Keratinocyte (primary cell): ENCODE measurements at regions not wholly inside any gene's neighbourhood (a gene's known extent, or its start where the extent isn't known, plus 50 kb on each side); places are given as distances from the start of the nearest gene placed in this dataset.

ENCODE experiments used
- DNase-seq: peaks from one replicate; pipeline ENCODE4 v3.0.0-alpha.2; 2011; ENCODE audit warnings: low read depth, missing footprints, low spot score
- FAIRE-seq: peaks from 2 replicates; lab custom pipeline; 2011; peaks lifted over from hg19 to GRCh38; lab: Jason Lieb, UNC
- H2AFZ ChIP-seq: 2 replicates; pipeline ENCODE4 v1.6.0; 2012; ENCODE audit warnings: low read length, control low read depth, inconsistent platforms; ENCODE audit not compliant: control insufficient read depth
- H3K27ac ChIP-seq: 2 replicates; pipeline ENCODE4 v1.5.1; 2011; ENCODE audit warnings: low read length; ENCODE audit not compliant: control insufficient read depth, insufficient read depth
- H3K27me3 ChIP-seq: 3 replicates; pipeline ENCODE4 v1.6.0; 2011; ENCODE audit warnings: low read length; ENCODE audit not compliant: control insufficient read depth, insufficient read depth; ENCODE audit errors: extremely low read depth
- H3K36me3 ChIP-seq, 2 experiments: 2 replicates in 1 of 2; 3 replicates in 1 of 2; pipeline ENCODE4 v1.5.1; 2011; ENCODE audit warnings: low read length in 2 of 2, mild to moderate bottlenecking in 1 of 2; ENCODE audit not compliant: control insufficient read depth in 2 of 2, insufficient read depth in 2 of 2; ENCODE audit errors: extremely low read depth in 1 of 2
- H3K4me1 ChIP-seq: 3 replicates; pipeline ENCODE4 v1.5.1; 2011; ENCODE audit warnings: low read length; ENCODE audit not compliant: control insufficient read depth, insufficient read depth; ENCODE audit errors: extremely low read depth
- H3K4me2 ChIP-seq: 3 replicates; pipeline ENCODE4 v1.6.0; 2011; ENCODE audit warnings: low read depth, low read length; ENCODE audit not compliant: control insufficient read depth, insufficient read depth; ENCODE audit errors: extremely low read depth
- H3K4me3 ChIP-seq, 3 experiments: fragments of 200-600 bp in 1 of 3; sonication (generic) in 1 of 3; 2 replicates in 2 of 3; 3 replicates in 1 of 3; pipeline ENCODE4 v1.5.1; 2011 to 2016; ENCODE audit warnings: low read length in 3 of 3, mild to moderate bottlenecking in 3 of 3, control low read depth in 2 of 3, inconsistent platforms in 1 of 3, low read depth in 1 of 3, mixed read lengths in 1 of 3, mixed run types in 1 of 3, moderate library complexity in 1 of 3; ENCODE audit not compliant: control insufficient read depth in 2 of 3, insufficient read depth in 2 of 3; ENCODE audit errors: extremely low read depth in 1 of 3
- H3K79me2 ChIP-seq: 2 replicates; pipeline ENCODE4 v1.6.0; 2012; ENCODE audit warnings: low read length; ENCODE audit not compliant: control insufficient read depth, insufficient read depth
- H3K9ac ChIP-seq: 3 replicates; pipeline ENCODE4 v1.6.0; 2011; ENCODE audit warnings: low read length; ENCODE audit not compliant: control insufficient read depth, insufficient read depth; ENCODE audit errors: extremely low read depth
- H3K9me1 ChIP-seq: 3 replicates; pipeline ENCODE4 v1.6.0; 2011; ENCODE audit warnings: low read length; ENCODE audit not compliant: control insufficient read depth, insufficient read depth; ENCODE audit errors: extremely low read depth
- H3K9me3 ChIP-seq: 2 replicates; pipeline ENCODE4 v1.5.1; 2012; ENCODE audit warnings: low read depth, low read length; ENCODE audit not compliant: control insufficient read depth
- H4K20me1 ChIP-seq: 3 replicates; pipeline ENCODE4 v1.6.0; 2011; ENCODE audit warnings: low read length; ENCODE audit not compliant: control insufficient read depth, insufficient read depth; ENCODE audit errors: extremely low read depth
- EZH2 ChIP-seq: IDR thresholded peaks from one replicate; pipeline ENCODE4 v1.6.1; 2012; ENCODE audit warnings: inconsistent platforms, mild to moderate bottlenecking, low read length, moderate library complexity
- dilution Hi-C: fragments of 300-500 bp; cut with MboI; formaldehyde crosslinking; loops from one replicate; pipeline ENCODE4 v1.7.0; 2020; ENCODE audit warnings: low sequenced_read_pairs; ENCODE audit not compliant: extremely low pct_ligation_motif_present
- TF ChIP-seq, protein P1 (sequence below), 3 experiments: IDR thresholded peaks in 1 of 3; conservative IDR thresholded peaks in 1 of 3; optimal IDR thresholded peaks in 1 of 3; 2 replicates in 2 of 3; 3 replicates in 1 of 3; pipeline versions ENCODE3 to v1.5.1; 2011; ENCODE audit warnings: low read length in 3 of 3, mild to moderate bottlenecking in 3 of 3, moderate library complexity in 2 of 3, control low read depth in 1 of 3, inconsistent platforms in 1 of 3; ENCODE audit not compliant: insufficient read depth in 2 of 3; ENCODE audit errors: extremely low read depth in 1 of 3

DNA sequence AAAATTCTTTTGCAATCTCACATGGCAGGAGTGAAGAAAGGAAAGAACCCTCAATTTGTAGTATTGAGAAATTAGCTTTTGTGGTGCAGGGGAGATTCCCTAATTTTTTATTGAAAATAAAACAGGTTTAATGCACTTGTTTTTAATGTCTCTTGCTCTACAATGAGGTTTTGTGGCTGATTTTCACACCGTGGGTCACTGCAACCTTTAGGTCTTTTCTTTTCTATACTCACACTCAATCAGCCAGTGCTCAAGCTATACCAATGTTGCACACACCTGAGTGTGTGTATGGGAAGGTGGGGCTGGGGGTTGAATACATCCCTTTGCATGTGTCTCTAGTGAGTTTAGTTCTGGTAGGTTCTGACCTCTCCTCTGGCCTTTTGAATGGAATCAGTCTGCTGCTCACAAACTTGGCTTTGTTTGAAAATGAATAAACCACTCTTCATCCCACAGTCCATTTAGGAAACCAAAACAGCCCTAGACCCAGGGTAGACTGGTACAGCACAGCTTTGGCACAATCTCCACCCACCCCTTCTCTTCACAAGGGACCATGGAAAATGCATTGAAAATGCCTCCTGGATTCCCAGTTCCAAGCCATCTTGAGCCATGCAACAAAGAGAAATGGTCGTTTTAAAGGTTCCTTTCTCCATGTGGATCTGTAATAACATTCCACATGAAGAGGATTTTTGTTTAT is 411.5 kb downstream of the SFMBT2 start:
- no peaks in the 10 kb centered on the region for H3K4me1 ChIP-seq
- dilution Hi-C loops, result no loop called here
- H3K79me2 ChIP-seq, result no peaks in the 10 kb centered on the region
- no peak for DNase-seq
- no peak overlapping the region for H3K9ac ChIP-seq
- H3K9me1 ChIP-seq, result no peaks in the 10 kb centered on the region
- no peak overlapping the region for H2AFZ ChIP-seq
- H3K27ac ChIP-seq, result no peak overlapping the region
- H3K4me3 ChIP-seq, result no peak overlapping the region
- H4K20me1 ChIP-seq, result no peaks in the 10 kb centered on the region
- H3K4me2 ChIP-seq, result no peak overlapping the region
- no peak for FAIRE-seq
- TF ChIP-seq, protein P1, sequence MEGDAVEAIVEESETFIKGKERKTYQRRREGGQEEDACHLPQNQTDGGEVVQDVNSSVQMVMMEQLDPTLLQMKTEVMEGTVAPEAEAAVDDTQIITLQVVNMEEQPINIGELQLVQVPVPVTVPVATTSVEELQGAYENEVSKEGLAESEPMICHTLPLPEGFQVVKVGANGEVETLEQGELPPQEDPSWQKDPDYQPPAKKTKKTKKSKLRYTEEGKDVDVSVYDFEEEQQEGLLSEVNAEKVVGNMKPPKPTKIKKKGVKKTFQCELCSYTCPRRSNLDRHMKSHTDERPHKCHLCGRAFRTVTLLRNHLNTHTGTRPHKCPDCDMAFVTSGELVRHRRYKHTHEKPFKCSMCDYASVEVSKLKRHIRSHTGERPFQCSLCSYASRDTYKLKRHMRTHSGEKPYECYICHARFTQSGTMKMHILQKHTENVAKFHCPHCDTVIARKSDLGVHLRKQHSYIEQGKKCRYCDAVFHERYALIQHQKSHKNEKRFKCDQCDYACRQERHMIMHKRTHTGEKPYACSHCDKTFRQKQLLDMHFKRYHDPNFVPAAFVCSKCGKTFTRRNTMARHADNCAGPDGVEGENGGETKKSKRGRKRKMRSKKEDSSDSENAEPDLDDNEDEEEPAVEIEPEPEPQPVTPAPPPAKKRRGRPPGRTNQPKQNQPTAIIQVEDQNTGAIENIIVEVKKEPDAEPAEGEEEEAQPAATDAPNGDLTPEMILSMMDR (optimal IDR thresholded peaks at IDR 0.05 in 1 of 3, IDR thresholded peaks at IDR 0.05 in 1 of 3, conservative IDR thresholded peaks at IDR 0.05 in 1 of 3; ENCODE audit: extremely low read depth in 1 of 3, insufficient read depth in 2 of 3, low read length in 3 of 3), result no peak
- no peak for TF ChIP-seq EZH2
- no peaks in the 10 kb centered on the region for H3K36me3 ChIP-seq
- peaks cover 4% of the 10 kb centered on the region for H3K27me3 ChIP-seq
- no peaks in the 10 kb centered on the region for H3K9me3 ChIP-seq

DNA sequence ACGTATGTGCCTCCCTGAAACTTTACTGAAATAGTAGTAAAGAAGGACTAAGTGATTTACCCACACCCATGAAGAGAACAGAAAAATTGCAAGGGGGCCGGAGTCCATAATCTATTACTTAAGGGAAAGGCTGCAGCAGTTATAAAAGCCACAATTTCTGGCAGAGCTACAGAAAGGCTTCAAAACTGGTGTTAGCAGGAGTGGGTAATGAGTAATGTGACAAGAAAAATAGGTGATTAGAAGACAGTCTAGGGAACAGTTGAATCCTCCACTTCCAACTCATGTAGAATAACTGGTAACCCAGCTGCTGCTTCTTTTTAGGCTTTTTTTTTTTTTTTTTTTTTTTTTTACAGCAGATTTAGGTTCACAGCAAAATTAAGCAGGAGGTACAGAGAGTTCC is 413.3 kb downstream of the SFMBT2 start:
- peaks cover 4% of the 10 kb centered on the region for H3K27me3 ChIP-seq
- TF ChIP-seq, protein P1 (optimal IDR thresholded peaks at IDR 0.05 in 1 of 3, IDR thresholded peaks at IDR 0.05 in 1 of 3, conservative IDR thresholded peaks at IDR 0.05 in 1 of 3; ENCODE audit: extremely low read depth in 1 of 3, insufficient read depth in 2 of 3, low read length in 3 of 3), result no peak
- TF ChIP-seq EZH2, result no peak
- H3K79me2 ChIP-seq, result no peaks in the 10 kb centered on the region
- no peak overlapping the region for H3K4me2 ChIP-seq
- no peak overlapping the region for H3K9ac ChIP-seq
- H3K36me3 ChIP-seq, result no peaks in the 10 kb centered on the region
- DNase-seq, result no peak
- dilution Hi-C loops, result no loop called here
- H3K9me3 ChIP-seq, result no peaks in the 10 kb centered on the region
- H2AFZ ChIP-seq, result no peak overlapping the region
- H3K27ac ChIP-seq, result no peak overlapping the region
- H4K20me1 ChIP-seq, result no peaks in the 10 kb centered on the region
- no peak overlapping the region for H3K4me3 ChIP-seq
- H3K4me1 ChIP-seq, result no peaks in the 10 kb centered on the region
- no peaks in the 10 kb centered on the region for H3K9me1 ChIP-seq
- no peak for FAIRE-seq
